T1000 (cell line): ENCODE measurements at regions not wholly inside any gene's neighbourhood (a gene's known extent, or its start where the extent isn't known, plus 50 kb on each side); places are given as distances from the start of the nearest gene placed in this dataset.
"Not testable (repeated sequence)": the region's sequence is repeated elsewhere in the genome, so short reads cannot be mapped to it uniquely, and the experiment has no call there.

Experiments used
- DNase-seq: peaks from one replicate; lab custom pipeline; 2025; ENCODE audit warnings: mixed read lengths; lab: John Stamatoyannopoulos, UW

GRCh38 chr1:199522936-199523335 is 504.6 kb upstream of the NR5A2 start:
- no peak for DNase-seq

- DNase-seq, result no peak
These were observed 498.2 kb upstream of the NR5A2 start for GRCh38 chr1:199529324-199529723.

- DNase-seq, result not testable (repeated sequence)
These were observed 494.1 kb upstream of the NR5A2 start for GRCh38 chr1:199533361-199533760.

DNA sequence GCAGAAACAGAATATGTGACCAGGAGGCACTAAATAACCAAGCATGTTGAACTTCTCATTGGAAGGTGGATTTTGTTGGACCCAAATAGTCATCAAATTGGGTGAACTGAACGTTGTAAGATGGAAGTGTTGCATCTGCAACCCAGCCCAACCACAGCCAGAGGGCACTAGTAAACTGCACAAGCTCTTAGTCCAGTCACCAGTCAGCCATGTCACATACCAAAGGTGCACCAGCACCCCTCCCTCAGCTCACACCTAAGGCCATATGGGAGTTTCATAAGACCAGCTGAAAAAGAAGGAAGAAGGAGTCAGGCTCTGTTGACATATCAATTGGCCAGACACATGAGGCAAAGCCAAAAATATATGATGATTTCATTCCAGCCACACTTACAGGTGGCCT is 481.7 kb upstream of the NR5A2 start:
- DNase-seq, result no peak

DNA sequence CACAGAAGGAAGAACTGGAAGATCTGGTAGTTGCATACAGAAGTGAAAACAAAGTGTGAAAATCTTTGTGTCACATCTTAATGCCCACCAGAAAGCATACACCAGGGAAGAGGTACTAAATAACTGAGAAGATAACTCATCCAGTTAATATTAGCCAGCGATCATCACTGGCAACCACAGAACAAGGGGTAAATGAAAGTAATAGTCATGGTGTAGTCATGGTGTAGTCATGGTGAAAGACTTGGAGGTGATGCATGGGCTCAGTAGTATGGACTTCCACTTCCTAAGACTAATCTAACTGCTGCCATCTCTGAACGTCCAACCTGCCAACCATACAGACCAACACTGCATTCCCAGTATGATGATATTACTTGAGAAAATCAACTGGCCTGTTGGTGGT is 481.2 kb upstream of the NR5A2 start:
- DNase-seq, result no peak

- no peak for DNase-seq
These were observed 478.1 kb upstream of the NR5A2 start for GRCh38 chr1:199549421-199549820.

GRCh38 chr1:199550199-199551065 is 477.1 kb upstream of the NR5A2 start:
- DNase-seq, result no peak

GRCh38 chr1:199551967-199552565 is 475.4 kb upstream of the NR5A2 start:
- DNase-seq, result no peak

GRCh38 chr1:199553104-199553503 is 474.4 kb upstream of the NR5A2 start:
- no peak for DNase-seq

GRCh38 chr1:199561334-199561733 is 466.2 kb upstream of the NR5A2 start:
- no peak for DNase-seq

GRCh38 chr1:199573047-199573446 is 454.5 kb upstream of the NR5A2 start:
- no peak for DNase-seq

- no peak for DNase-seq
These were observed 452.6 kb upstream of the NR5A2 start for GRCh38 chr1:199574950-199575349.

- DNase-seq, result no peak
These were observed 447.2 kb upstream of the NR5A2 start for GRCh38 chr1:199580300-199580699.

- no peak for DNase-seq
These were observed 442.1 kb upstream of the NR5A2 start for GRCh38 chr1:199585392-199585791.

DNA sequence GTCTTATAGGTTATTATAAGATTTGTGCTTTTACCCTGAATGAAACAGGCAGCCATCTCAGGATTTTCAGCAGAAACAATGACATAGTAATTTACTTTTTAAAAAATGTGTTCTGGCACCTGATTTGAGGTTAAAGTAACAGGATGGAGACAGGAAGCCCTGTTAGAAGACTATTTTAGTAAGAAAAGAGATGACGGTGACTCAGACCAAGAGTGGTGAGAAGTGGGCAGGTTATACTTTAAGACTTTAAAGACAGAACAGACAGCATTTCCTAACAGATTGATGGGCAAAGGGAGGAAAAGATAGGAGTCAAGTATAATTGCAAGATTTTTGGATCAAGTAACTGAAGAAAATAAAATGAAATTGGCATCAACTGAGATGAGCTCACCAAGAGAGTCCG is 436.8 kb upstream of the NR5A2 start:
- no peak for DNase-seq

DNA sequence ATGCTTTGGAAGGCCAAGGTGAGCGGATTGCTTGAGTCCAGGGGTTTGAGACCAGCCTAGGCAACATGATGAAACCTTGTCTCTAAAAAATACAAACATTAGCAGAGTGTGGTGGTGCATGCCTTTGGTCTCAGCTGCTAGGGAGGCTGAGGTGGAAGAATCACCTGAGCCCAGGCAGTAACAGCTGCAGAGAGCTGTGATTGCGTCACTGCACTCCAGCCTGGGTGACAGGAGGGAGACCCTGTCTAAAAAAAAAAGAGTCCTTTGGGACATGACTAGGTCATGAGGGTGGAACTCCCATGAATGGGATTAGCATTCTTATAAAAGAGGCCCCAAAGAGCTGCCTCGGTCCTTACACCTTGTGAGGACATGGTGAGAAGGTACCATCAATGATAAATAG is 436.0 kb upstream of the NR5A2 start:
- no peak for DNase-seq

DNA sequence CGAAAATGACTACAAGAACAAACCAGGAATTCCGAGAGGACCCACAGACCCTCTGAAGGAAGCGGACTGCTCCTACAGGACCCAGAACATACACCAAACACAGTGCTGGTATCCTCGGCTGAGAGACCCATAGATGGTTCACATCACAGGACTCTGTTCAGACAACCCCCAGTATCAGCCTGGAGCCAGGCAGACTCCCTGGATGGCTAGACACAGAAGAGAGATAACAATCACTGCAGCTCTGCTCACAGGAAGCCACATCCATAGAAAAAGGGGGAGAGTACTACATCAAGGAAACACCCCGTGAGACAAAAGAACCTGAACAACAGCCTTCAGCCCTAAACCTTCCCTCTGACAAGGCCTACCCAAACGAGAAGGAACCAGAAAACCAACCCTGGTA is 434.0 kb upstream of the NR5A2 start:
- no peak for DNase-seq

- not testable (repeated sequence) for DNase-seq
These were observed 431.1 kb upstream of the NR5A2 start for GRCh38 chr1:199596448-199596847.

GRCh38 chr1:199597152-199597551 is 430.4 kb upstream of the NR5A2 start:
- DNase-seq, result no peak

- no peak for DNase-seq
These were observed 419.1 kb upstream of the NR5A2 start for GRCh38 chr1:199608414-199608813.

DNA sequence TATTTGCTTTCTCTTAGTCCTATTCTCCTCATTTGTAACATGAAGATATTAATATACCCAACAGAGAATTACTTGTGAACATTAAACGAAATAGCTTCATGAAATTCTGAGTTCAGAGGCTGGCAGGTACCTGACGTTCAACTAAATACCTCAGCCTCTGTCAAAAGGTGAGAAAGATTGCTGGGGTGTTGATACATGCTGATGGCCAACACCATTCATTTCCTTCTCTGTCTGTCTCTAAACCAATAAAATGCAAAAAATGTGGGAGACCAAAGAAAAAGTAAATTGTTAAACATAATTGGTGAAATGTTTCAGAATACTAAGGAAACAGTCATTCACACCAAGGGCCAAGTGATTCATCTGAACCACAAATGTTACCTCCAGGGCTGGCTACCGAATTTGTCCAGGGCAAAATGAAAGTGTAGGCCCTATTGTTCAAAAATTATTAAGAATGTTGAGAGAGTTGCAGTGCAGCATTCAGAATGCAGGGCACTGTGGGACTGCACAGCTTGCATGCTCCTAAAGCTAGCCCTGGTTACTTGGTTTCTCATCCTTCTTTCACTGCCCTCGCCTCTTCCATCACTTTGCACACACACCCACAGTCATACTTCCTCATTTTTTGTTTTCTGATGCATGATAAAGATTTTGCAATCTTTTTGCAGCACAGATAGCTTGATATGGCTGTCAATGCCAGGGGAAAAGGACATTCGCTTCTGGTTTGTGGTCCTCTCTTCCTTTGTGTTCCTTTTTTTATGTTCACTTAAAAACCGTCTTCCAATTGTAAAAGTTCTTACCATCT is 414.3 kb upstream of the NR5A2 start:
- DNase-seq, result no peak

- DNase-seq, result no peak
These were observed 410.6 kb upstream of the NR5A2 start for GRCh38 chr1:199616947-199617346.

DNA sequence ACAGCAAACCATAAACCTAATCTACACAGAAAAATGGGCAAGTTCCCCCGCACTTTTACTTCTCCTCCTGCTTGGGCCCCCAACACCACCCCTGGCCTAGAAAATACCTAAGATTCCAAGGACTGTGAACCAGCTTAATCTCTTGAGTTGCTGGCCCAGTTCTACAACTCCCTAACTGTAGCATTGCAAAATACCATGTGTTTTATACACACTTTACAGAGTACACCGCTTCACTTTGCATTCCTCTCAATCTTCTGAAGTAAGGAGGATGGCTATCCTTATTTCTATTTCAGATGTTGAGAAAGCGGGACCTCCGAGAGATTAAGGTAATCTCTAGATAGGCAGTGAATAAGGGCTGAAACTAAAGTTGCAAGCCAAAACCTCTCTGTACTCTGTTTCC is 408.3 kb upstream of the NR5A2 start:
- no peak for DNase-seq
